ENCODE measurements at regions not wholly inside any gene's neighbourhood (a gene's known extent, or its start where the extent isn't known, plus 50 kb on each side); places are given as distances from the start of the nearest gene placed in this dataset.

DNA sequence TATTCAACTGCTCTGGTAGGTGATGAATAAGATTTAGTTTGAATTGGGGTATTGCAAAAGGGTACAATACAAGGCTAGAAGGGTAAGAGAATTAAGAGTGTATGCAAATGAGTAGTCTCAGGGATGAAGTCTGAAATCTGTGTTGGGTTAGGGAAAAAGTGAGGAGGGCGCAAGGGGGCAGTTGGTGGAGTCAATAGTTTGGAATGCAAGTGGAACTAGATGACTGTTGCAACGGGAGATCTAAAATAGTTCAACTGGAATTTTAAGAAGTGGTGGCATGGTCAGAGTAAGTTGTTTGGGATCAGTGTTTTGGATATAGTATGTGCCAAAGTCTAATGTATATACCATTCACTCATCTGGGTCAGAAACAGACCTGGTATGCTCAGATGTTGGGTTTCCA lies 329.6 kb downstream of the GJA1 start:
- TF ChIP-seq, protein P1, sequence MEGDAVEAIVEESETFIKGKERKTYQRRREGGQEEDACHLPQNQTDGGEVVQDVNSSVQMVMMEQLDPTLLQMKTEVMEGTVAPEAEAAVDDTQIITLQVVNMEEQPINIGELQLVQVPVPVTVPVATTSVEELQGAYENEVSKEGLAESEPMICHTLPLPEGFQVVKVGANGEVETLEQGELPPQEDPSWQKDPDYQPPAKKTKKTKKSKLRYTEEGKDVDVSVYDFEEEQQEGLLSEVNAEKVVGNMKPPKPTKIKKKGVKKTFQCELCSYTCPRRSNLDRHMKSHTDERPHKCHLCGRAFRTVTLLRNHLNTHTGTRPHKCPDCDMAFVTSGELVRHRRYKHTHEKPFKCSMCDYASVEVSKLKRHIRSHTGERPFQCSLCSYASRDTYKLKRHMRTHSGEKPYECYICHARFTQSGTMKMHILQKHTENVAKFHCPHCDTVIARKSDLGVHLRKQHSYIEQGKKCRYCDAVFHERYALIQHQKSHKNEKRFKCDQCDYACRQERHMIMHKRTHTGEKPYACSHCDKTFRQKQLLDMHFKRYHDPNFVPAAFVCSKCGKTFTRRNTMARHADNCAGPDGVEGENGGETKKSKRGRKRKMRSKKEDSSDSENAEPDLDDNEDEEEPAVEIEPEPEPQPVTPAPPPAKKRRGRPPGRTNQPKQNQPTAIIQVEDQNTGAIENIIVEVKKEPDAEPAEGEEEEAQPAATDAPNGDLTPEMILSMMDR (IDR thresholded peaks at IDR 0.05) = no peak
- no peak for TF ChIP-seq EP300 (IDR thresholded peaks at IDR 0.05)
- no peak for TF ChIP-seq POLR2A (IDR thresholded peaks at IDR 0.05)

Data from stomach (tissue), 4 donors.